Breast epithelium (tissue), 3 donors: ENCODE measurements at regions not wholly inside any gene's neighbourhood (a gene's known extent, or its start where the extent isn't known, plus 50 kb on each side); places are given as distances from the start of the nearest gene placed in this dataset.

ENCODE experiments used
- CTCF ChIP-seq, 3 donors: fragments of 450-650 bp; IDR thresholded peaks; one replicate each; pipeline ENCODE4 v1.5.1; 2016 to 2017; ENCODE audit warnings: antibody characterized with exemption in 3 of 3, mild to moderate bottlenecking in 3 of 3, moderate library complexity in 3 of 3
- POLR2A ChIP-seq: fragments of 450-650 bp; IDR thresholded peaks from one replicate; pipeline ENCODE4 v1.6.1; 2016; ENCODE audit warnings: antibody characterized with exemption, mild to moderate bottlenecking, moderate library complexity
- POLR2AphosphoS5 ChIP-seq, 3 donors: sonication (generic); formaldehyde crosslinking; IDR thresholded peaks; one replicate each; pipeline ENCODE4 v1.6.1; 2017; ENCODE audit warnings: antibody characterized with exemption in 3 of 3

- TF ChIP-seq POLR2A (no peak), CTCF (IDR thresholded peaks at IDR 0.05) (no peak), POLR2AphosphoS5 (IDR thresholded peaks at IDR 0.05) (no peak)
Observed at GRCh38 chr13:86757236-86757978, 913.8 kb upstream of the SLITRK5 start.
